GM23248 (cell line): ENCODE measurements at regions not wholly inside any gene's neighbourhood (a gene's known extent, or its start where the extent isn't known, plus 50 kb on each side); places are given as distances from the start of the nearest gene placed in this dataset.
A peak's percentile ranks its signal among the peaks of the same experiment; 100 is the strongest.

Source experiments
- DNase-seq: peaks from one replicate; pipeline ENCODE4 v3.0.0-alpha.2; 2015
- H2AFZ ChIP-seq: fragments of 200-600 bp; sonication (generic); 2 replicates; pipeline ENCODE4 v1.6.1; 2016; ENCODE audit warnings: antibody characterized with exemption
- H3F3A ChIP-seq: fragments of 200-600 bp; sonication (generic); 2 replicates; pipeline ENCODE4 v1.6.1; 2016; ENCODE audit warnings: mild to moderate bottlenecking, antibody characterized with exemption, mixed run types; ENCODE audit not compliant: insufficient read depth
- H3K27ac ChIP-seq: fragments of 200-600 bp; sonication (generic); 2 replicates; pipeline ENCODE4 v1.5.1; 2016; ENCODE audit warnings: mild to moderate bottlenecking
- H3K27me3 ChIP-seq: fragments of 200-600 bp; sonication (generic); replicated peaks from 2 replicates; pipeline ENCODE4 v1.6.1; 2016; ENCODE audit warnings: mild to moderate bottlenecking; ENCODE audit not compliant: insufficient read depth
- H3K36me3 ChIP-seq: fragments of 200-600 bp; sonication (generic); 2 replicates; pipeline ENCODE4 v1.6.1; 2016; ENCODE audit warnings: low read depth, mild to moderate bottlenecking
- H3K4me1 ChIP-seq: fragments of 200-600 bp; sonication (generic); 2 replicates; pipeline ENCODE4 v1.6.1; 2016; ENCODE audit warnings: mild to moderate bottlenecking; ENCODE audit not compliant: insufficient read depth
- H3K4me2 ChIP-seq: fragments of 200-600 bp; sonication (generic); one replicate; pipeline ENCODE4 v1.6.1; 2016; ENCODE audit warnings: mild to moderate bottlenecking; ENCODE audit not compliant: unreplicated experiment
- H3K4me3 ChIP-seq: fragments of 200-600 bp; sonication (generic); 2 replicates; pipeline ENCODE4 v1.5.1; 2016; ENCODE audit warnings: mild to moderate bottlenecking
- H3K79me2 ChIP-seq: fragments of 200-600 bp; sonication (generic); 2 replicates; pipeline ENCODE4 v1.6.1; 2016; ENCODE audit warnings: mild to moderate bottlenecking; ENCODE audit not compliant: insufficient read depth
- H3K9ac ChIP-seq: fragments of 200-600 bp; sonication (generic); 2 replicates; pipeline ENCODE4 v1.6.1; 2016; ENCODE audit warnings: mild to moderate bottlenecking
- H3K9me2 ChIP-seq: fragments of 200-600 bp; sonication (generic); 2 replicates; pipeline ENCODE4 v1.6.1; 2016; ENCODE audit warnings: mixed run types, mild to moderate bottlenecking, moderate library complexity; ENCODE audit not compliant: insufficient read depth
- H3K9me3 ChIP-seq: fragments of 200-600 bp; sonication (generic); one replicate; pipeline ENCODE4 v1.6.1; 2017; ENCODE audit warnings: low read depth
- H4K20me1 ChIP-seq: fragments of 200-600 bp; sonication (generic); 2 replicates; pipeline ENCODE4 v1.6.0; 2016; ENCODE audit not compliant: insufficient read depth
- EZH2 ChIP-seq: fragments of 200-600 bp; sonication (generic); IDR thresholded peaks from 2 replicates; pipeline ENCODE4 v1.6.1; 2018; ENCODE audit warnings: antibody characterized with exemption, mild to moderate bottlenecking; ENCODE audit not compliant: insufficient read depth, poor library complexity, severe bottlenecking
- EZH2phosphoT487 ChIP-seq: fragments of 200-600 bp; sonication (generic); IDR thresholded peaks from 2 replicates; pipeline ENCODE4 v1.6.1; 2018; ENCODE audit warnings: antibody characterized with exemption, moderate library complexity, mild to moderate bottlenecking, low read depth; ENCODE audit not compliant: insufficient read depth
- whole genome bisulfite sequencing, 2 experiments: methylation state at CpG; one replicate each; pipeline ENCODE4 v1.1.6; 2015 to 2017; ENCODE audit warnings: low lambda C conversion rate in 2 of 2, low coverage in 1 of 2; ENCODE audit errors: missing lambda C conversion rate in 2 of 2; 5-methylcytosine and 5-hydroxymethylcytosine counted together
- in situ Hi-C: fragments of 300-500 bp; cut with MboI; formaldehyde crosslinking; loops from 2 replicates; pipeline ENCODE4 v1.15.0; 2020

DNA sequence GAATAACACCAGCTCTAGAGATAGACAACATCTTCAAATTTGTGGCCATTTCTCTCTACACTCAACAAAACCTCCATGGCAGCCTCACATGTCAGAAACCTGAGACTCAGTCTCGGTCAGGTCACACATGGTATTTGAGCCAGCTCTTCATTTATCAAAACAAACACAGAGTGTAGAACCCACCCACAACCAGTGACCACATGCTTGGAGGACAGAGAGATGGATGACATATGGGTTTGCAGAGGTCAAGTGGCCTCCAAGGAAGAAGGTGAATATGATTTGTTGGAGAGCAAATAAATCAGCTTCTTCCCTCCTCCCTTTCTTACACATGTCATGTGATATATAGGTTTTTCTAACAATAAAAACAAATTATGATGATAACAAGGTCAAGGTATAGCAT lies 278.1 kb upstream of the LRTM1 start:
- H3K4me2 ChIP-seq, result no peak overlapping the region
- TF ChIP-seq EZH2phosphoT487 (no peak), EZH2 (no peak)
- DNase-seq, result no peak
- no peak overlapping the region for H3K9ac ChIP-seq
- H3F3A ChIP-seq, result peaks cover 23% of the 10 kb centered on the region
- in situ Hi-C loops, result no loop called here
- H3K4me1 ChIP-seq, result peaks cover 24% of the 10 kb centered on the region
- no peaks in the 10 kb centered on the region for H3K9me2 ChIP-seq
- H4K20me1 ChIP-seq, result no peaks in the 10 kb centered on the region
- H3K4me3 ChIP-seq, result no peak overlapping the region
- no peaks in the 10 kb centered on the region for H3K27me3 ChIP-seq
- no peaks in the 10 kb centered on the region for H3K9me3 ChIP-seq
- H3K27ac ChIP-seq, result no peak overlapping the region
- no peak overlapping the region for H2AFZ ChIP-seq
- no peaks in the 10 kb centered on the region for H3K79me2 ChIP-seq
- no peaks in the 10 kb centered on the region for H3K36me3 ChIP-seq
- WGBS, 2 experiments, result 74 to 85% methylated on average over 1 of the region's 1 CpG

DNA sequence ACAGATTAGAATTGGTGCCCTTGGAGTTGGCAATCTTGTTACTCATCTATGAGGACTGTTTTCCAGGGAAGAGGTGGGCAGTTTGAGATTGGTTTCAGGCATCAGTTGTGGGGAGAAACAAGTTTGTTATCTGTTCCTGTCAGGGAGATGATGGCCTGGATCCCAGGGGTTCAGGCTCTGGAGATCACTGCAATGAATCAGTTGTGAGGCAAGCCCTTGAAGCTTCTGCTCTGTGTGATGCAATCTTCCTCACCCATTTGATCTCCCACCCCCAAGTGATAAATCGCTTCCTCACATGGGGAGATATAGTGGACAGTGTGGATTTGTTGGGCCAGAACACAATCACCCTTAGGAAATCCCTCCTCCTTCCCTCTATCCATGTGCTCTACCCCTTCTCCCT lies 276.6 kb upstream of the LRTM1 start:
- DNase-seq, result no peak
- no peaks in the 10 kb centered on the region for H4K20me1 ChIP-seq
- 47 to 80% methylated on average over 1 of the region's 1 CpG for WGBS, 2 experiments

DNA sequence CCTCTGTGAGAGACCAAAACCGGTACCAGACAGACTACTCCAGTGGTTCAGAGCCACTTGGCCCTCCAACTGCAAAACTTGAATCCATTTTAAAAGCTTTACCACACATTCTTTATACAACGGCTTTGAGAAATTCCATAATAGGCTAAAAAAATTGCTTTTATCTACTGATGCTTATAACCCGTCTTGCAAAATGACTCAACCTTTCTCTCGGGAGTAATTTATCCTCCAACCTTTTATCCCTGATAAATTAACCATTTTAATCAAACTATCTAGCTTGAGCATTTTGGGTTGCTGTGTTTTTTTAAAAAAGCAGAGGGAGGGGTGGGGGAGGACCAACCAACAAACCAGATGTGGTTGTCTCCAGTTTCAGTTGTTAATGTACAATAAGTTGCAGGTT lies 275.7 kb upstream of the LRTM1 start:
- Histone ChIP-seq H4K20me1 (no peaks in the 10 kb centered on the region), H3K36me3 (no peaks in the 10 kb centered on the region), H2AFZ (no peak overlapping the region), H3K27ac (0 out of 2 replicates have a peak overlapping the region, but pooled peaks have one; percentile 79), H3K4me3 (no peak overlapping the region), H3K27me3 (no peaks in the 10 kb centered on the region), H3K9me2 (no peaks in the 10 kb centered on the region), H3K9me3 (no peaks in the 10 kb centered on the region), H3K79me2 (no peaks in the 10 kb centered on the region), H3K4me1 (peaks cover 37% of the 10 kb centered on the region), H3F3A (peaks cover 32% of the 10 kb centered on the region), H3K4me2 (no peak overlapping the region), H3K9ac (no peak overlapping the region)
- TF ChIP-seq EZH2, result no peak
- no peak for TF ChIP-seq EZH2phosphoT487
- in situ Hi-C loops, result no loop called here
- WGBS, 2 experiments, result 59 to 64% methylated on average over 4 of the region's 4 CpGs
- DNase-seq, result no peak

More for the DNA sequence above, 276.6 kb upstream of the LRTM1 start:
- Histone ChIP-seq H3K79me2 (no peaks in the 10 kb centered on the region), H3K4me1 (peaks cover 29% of the 10 kb centered on the region), H3K9me2 (no peaks in the 10 kb centered on the region), H2AFZ (no peak overlapping the region), H3F3A (peaks cover 25% of the 10 kb centered on the region), H3K4me2 (no peak overlapping the region), H3K27ac (no peak overlapping the region), H3K4me3 (no peak overlapping the region), H3K36me3 (no peaks in the 10 kb centered on the region), H3K27me3 (no peaks in the 10 kb centered on the region), H3K9me3 (no peaks in the 10 kb centered on the region), H3K9ac (no peak overlapping the region)
- TF ChIP-seq EZH2 (no peak), EZH2phosphoT487 (no peak)
- in situ Hi-C loops, result no loop called here

DNA sequence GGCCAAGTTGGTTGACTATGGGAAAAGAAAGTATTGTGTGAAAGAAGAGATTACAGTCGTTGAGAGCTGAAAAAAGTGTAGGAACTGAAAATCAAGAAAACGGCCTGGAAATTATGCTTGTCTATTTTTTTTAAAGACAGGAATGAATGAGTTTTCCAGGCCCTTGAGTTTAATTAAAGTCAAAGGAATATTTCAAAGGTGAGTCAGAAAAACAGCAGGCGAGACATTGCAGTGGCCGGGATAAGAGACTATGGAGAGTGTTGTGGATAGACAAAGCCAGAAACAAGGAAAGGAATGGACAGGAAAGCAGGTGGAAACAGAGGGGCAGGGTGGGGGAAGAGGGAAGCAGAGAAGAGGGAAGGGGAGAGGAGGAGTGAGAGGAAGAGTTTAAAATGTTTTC lies 275.1 kb upstream of the LRTM1 start:
- in situ Hi-C loops, result no loop called here
- H3K36me3 ChIP-seq, result no peaks in the 10 kb centered on the region
- H3K9ac ChIP-seq, result no peak overlapping the region
- no peaks in the 10 kb centered on the region for H3K79me2 ChIP-seq
- peak overlapping the region; percentile 41 for H3K4me2 ChIP-seq
- TF ChIP-seq EZH2phosphoT487 (no peak), EZH2 (no peak)
- peaks cover 36% of the 10 kb centered on the region for H3F3A ChIP-seq
- DNase-seq, result peak; percentile 39
- H3K4me1 ChIP-seq, result peaks cover 40% of the 10 kb centered on the region
- peak overlapping the region; percentile 79 for H3K27ac ChIP-seq
- no peak overlapping the region for H2AFZ ChIP-seq
- 60 to 63% methylated on average over 4 of the region's 4 CpGs for WGBS, 2 experiments
- H3K9me2 ChIP-seq, result no peaks in the 10 kb centered on the region
- H4K20me1 ChIP-seq, result no peaks in the 10 kb centered on the region
- H3K27me3 ChIP-seq, result no peaks in the 10 kb centered on the region
- no peaks in the 10 kb centered on the region for H3K9me3 ChIP-seq
- no peak overlapping the region for H3K4me3 ChIP-seq

DNA sequence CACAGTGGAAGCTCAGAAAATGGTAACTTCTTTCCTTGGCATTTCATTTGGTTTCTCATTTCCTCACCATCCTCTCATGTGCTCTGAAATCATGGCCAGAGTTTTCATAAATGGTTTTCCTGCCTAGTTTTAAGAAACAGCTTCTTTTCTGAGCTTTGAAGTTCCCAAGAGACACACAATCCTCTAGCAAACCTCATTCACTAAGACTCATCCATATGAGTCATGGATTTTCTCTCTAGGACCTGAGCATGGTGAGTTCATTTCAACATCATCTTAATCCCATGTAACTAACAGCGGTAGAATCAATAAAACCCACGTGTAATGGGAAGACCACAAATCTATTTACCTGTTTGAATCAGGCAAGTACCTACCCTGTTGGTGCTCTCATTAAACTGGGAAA lies 274.5 kb upstream of the LRTM1 start:
- Histone ChIP-seq H3K27me3 (no peaks in the 10 kb centered on the region), H3K9me2 (no peaks in the 10 kb centered on the region), H3K9me3 (no peaks in the 10 kb centered on the region), H3K4me3 (no peak overlapping the region), H4K20me1 (no peaks in the 10 kb centered on the region), H3K36me3 (no peaks in the 10 kb centered on the region), H3K4me2 (peak overlapping the region; percentile 61), H3K4me1 (peaks cover 42% of the 10 kb centered on the region), H3F3A (peaks cover 33% of the 10 kb centered on the region), H3K9ac (peak overlapping the region; percentile 35; the same call in 1 of the 2 replicates), H3K79me2 (no peaks in the 10 kb centered on the region), H3K27ac (peak overlapping the region; percentile 79), H2AFZ (no peak overlapping the region)
- in situ Hi-C loops, result no loop called here
- DNase-seq, result peak; percentile 94
- WGBS, 2 experiments, result 2 to 6% methylated on average over 2 of the region's 2 CpGs
- TF ChIP-seq EZH2phosphoT487 (no peak), EZH2 (no peak)
